ENCODE measurements at regions not wholly inside any gene's neighbourhood (a gene's known extent, or its start where the extent isn't known, plus 50 kb on each side); places are given as distances from the start of the nearest gene placed in this dataset.
"Not testable (repeated sequence)": the region's sequence is repeated elsewhere in the genome, so short reads cannot be mapped to it uniquely, and the experiment has no call there.

GRCh38 chr22:49512487-49513165 lies 315.0 kb downstream of the BRD1 start:
- H3K27ac ChIP-seq (replicated peaks): no peak overlapping the region
- no peak overlapping the region for H3K4me3 ChIP-seq (replicated peaks; ENCODE audit: insufficient read depth, low read length)
- H3K27me3 ChIP-seq (ENCODE audit: insufficient read depth, poor library complexity, severe bottlenecking): no peaks in the 10 kb centered on the region
- TF ChIP-seq CTCF (IDR thresholded peaks at IDR 0.05; ENCODE audit: insufficient read depth, low read length): no peak
- no peak for TF ChIP-seq POLR2AphosphoS5 (IDR thresholded peaks at IDR 0.05; ENCODE audit: low read depth)
- no peak for TF ChIP-seq REST (IDR thresholded peaks at IDR 0.05; ENCODE audit: insufficient replicate concordance, low read depth)
- no peak for TF ChIP-seq GABPA (IDR thresholded peaks at IDR 0.05; ENCODE audit: low read depth)
- no peak for TF ChIP-seq SPI1 (IDR thresholded peaks at IDR 0.05; ENCODE audit: borderline replicate concordance, low read depth)
- DNase-seq (ENCODE audit: low read depth in 1 of 2, low spot score in 1 of 2): no peak

GRCh38 chr22:49511393-49512189 lies 316.1 kb downstream of the BRD1 start:
- H3K4me3 ChIP-seq (replicated peaks; ENCODE audit: insufficient read depth, low read length); H3K27ac ChIP-seq (replicated peaks); H3K27me3 ChIP-seq (ENCODE audit: insufficient read depth, poor library complexity, severe bottlenecking): not testable (repeated sequence)
- DNase-seq (ENCODE audit: low read depth in 1 of 2, low spot score in 1 of 2): peak in 1 of 2 experiments; percentile 37

GRCh38 chr22:49510718-49511117 lies 317.0 kb downstream of the BRD1 start:
- H3K4me3 ChIP-seq (replicated peaks; ENCODE audit: insufficient read depth, low read length): no peak overlapping the region
- H3K27ac ChIP-seq (replicated peaks): no peak overlapping the region
- TF ChIP-seq REST (IDR thresholded peaks at IDR 0.05; ENCODE audit: insufficient replicate concordance, low read depth) (no peak), CTCF (IDR thresholded peaks at IDR 0.05; ENCODE audit: insufficient read depth, low read length) (no peak), GABPA (IDR thresholded peaks at IDR 0.05; ENCODE audit: low read depth) (no peak), POLR2AphosphoS5 (IDR thresholded peaks at IDR 0.05; ENCODE audit: low read depth) (no peak), SPI1 (IDR thresholded peaks at IDR 0.05; ENCODE audit: borderline replicate concordance, low read depth) (no peak)
- DNase-seq (ENCODE audit: low read depth in 1 of 2, low spot score in 1 of 2): no peak
- H3K27me3 ChIP-seq (ENCODE audit: insufficient read depth, poor library complexity, severe bottlenecking): no peaks in the 10 kb centered on the region

- no peaks in the 10 kb centered on the region for H3K27me3 ChIP-seq (ENCODE audit: insufficient read depth, poor library complexity, severe bottlenecking)
- H3K27ac ChIP-seq (replicated peaks): no peak overlapping the region
- no peak overlapping the region for H3K4me3 ChIP-seq (replicated peaks; ENCODE audit: insufficient read depth, low read length)
- DNase-seq (ENCODE audit: low read depth in 1 of 2, low spot score in 1 of 2): no peak
- TF ChIP-seq CTCF (IDR thresholded peaks at IDR 0.05; ENCODE audit: insufficient read depth, low read length) (no peak), SPI1 (IDR thresholded peaks at IDR 0.05; ENCODE audit: borderline replicate concordance, low read depth) (no peak)
These were observed 318.7 kb downstream of the BRD1 start for GRCh38 chr22:49509016-49509415.

All from HL-60 (cell line).